ENCODE measurements at regions not wholly inside any gene's neighbourhood (a gene's known extent, or its start where the extent isn't known, plus 50 kb on each side); places are given as distances from the start of the nearest gene placed in this dataset.

- no peaks in the 10 kb centered on the region for H3K79me2 ChIP-seq (ENCODE audit: insufficient read depth, low read depth, low read length)
Measured at GRCh38 chr16:86924537-86924936, 346.2 kb downstream of the FOXL1 start.

DNA sequence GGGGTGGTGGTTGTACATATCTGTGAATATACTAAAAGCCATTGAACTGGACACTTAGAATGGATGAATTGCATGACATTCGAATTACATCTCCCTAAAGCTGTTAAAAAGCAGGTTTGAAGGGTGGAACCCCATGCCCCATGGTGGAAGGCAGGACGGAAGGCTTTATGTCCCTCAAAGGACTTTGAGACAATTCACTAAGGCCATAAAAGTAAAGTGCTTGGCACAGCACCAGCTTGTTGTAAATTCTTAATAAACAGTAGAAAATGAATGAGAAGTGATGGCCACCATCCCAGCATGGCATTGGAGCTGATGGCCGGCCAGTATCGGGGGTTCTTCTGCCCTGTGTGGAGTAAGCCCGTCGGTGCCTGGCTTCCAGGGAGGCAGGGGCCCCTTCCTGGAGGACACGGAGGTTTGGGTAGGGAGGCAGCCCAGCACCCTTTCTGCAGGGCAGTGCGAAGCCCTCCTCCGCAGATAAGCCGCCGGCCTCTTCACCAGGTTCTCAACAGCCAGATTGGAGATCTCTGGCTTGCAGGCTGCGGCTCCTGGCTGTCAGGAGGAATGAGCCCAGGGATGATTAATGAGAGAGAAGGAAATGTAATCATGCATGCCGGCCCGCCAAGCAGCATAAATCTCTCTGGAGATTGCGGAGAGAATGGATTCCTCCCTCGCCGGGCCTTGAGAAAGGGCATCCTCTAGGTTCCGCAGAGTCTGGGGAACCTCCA lies 346.9 kb downstream of the FOXL1 start:
- no peak overlapping the region for H3K4me2 ChIP-seq (ENCODE audit: low read length)
- no peaks in the 10 kb centered on the region for H4K20me1 ChIP-seq (ENCODE audit: insufficient read depth, low read length)
- no peak overlapping the region for H3K4me3 ChIP-seq (ENCODE audit: low read depth, low read length, poor library complexity, severe bottlenecking)
- H3K9me2 ChIP-seq (ENCODE audit: insufficient read depth, low read length), result no peaks in the 10 kb centered on the region
- TF ChIP-seq CTCF (conservative IDR thresholded peaks at IDR 0.05; ENCODE audit: low read length), result no peak
- no peaks in the 10 kb centered on the region for H3K9me3 ChIP-seq (ENCODE audit: low read length)
- no peaks in the 10 kb centered on the region for H3K4me1 ChIP-seq (ENCODE audit: insufficient read depth, low read length, poor library complexity, severe bottlenecking)
- no peaks in the 10 kb centered on the region for H3K36me3 ChIP-seq (ENCODE audit: insufficient read depth, low read length)
- H2AFZ ChIP-seq (ENCODE audit: low read length), result no peak overlapping the region
- no peaks in the 10 kb centered on the region for H3K79me2 ChIP-seq (ENCODE audit: insufficient read depth, low read depth, low read length)
- no peak for DNase-seq (ENCODE audit: low spot score)
- CTCF ChIA-PET (ENCODE audit: unreplicated experiment), result no interaction called here
- POLR2A ChIA-PET, result no interaction called here
- no peak overlapping the region for H3K27ac ChIP-seq (ENCODE audit: low read depth, low read length, poor library complexity, severe bottlenecking)
- intact Hi-C loops (cut with micrococcal nuclease; ENCODE audit: unreplicated experiment), result no loop called here
- no TSS peak for BruUV-seq (replicated peaks)

More at GRCh38 chr16:86924537-86924936, 346.2 kb downstream of the FOXL1 start:
- DNase-seq (ENCODE audit: low spot score), result no peak
- H3K36me3 ChIP-seq (ENCODE audit: insufficient read depth, low read length), result no peaks in the 10 kb centered on the region
- no peak overlapping the region for H3K4me2 ChIP-seq (ENCODE audit: low read length)
- POLR2A ChIA-PET, result no interaction called here
- H3K4me1 ChIP-seq (ENCODE audit: insufficient read depth, low read length, poor library complexity, severe bottlenecking), result no peaks in the 10 kb centered on the region
- no peak overlapping the region for H3K27ac ChIP-seq (ENCODE audit: low read depth, low read length, poor library complexity, severe bottlenecking)
- TF ChIP-seq CTCF (conservative IDR thresholded peaks at IDR 0.05; ENCODE audit: low read length) (no peak), EZH2phosphoT487 (IDR thresholded peaks at IDR 0.05; ENCODE audit: borderline replicate concordance, low read depth, low read length) (no peak)
- no TSS peak for BruUV-seq (replicated peaks)
- CTCF ChIA-PET (ENCODE audit: unreplicated experiment), result no interaction called here
- intact Hi-C loops (cut with micrococcal nuclease; ENCODE audit: unreplicated experiment), result no loop called here
- no peaks in the 10 kb centered on the region for H4K20me1 ChIP-seq (ENCODE audit: insufficient read depth, low read length)
- H3K9me3 ChIP-seq (ENCODE audit: low read length), result no peaks in the 10 kb centered on the region
- no peak overlapping the region for H3K4me3 ChIP-seq (ENCODE audit: low read depth, low read length, poor library complexity, severe bottlenecking)
- no peaks in the 10 kb centered on the region for H3K9me2 ChIP-seq (ENCODE audit: insufficient read depth, low read length)
- no peak overlapping the region for H2AFZ ChIP-seq (ENCODE audit: low read length)

DNA sequence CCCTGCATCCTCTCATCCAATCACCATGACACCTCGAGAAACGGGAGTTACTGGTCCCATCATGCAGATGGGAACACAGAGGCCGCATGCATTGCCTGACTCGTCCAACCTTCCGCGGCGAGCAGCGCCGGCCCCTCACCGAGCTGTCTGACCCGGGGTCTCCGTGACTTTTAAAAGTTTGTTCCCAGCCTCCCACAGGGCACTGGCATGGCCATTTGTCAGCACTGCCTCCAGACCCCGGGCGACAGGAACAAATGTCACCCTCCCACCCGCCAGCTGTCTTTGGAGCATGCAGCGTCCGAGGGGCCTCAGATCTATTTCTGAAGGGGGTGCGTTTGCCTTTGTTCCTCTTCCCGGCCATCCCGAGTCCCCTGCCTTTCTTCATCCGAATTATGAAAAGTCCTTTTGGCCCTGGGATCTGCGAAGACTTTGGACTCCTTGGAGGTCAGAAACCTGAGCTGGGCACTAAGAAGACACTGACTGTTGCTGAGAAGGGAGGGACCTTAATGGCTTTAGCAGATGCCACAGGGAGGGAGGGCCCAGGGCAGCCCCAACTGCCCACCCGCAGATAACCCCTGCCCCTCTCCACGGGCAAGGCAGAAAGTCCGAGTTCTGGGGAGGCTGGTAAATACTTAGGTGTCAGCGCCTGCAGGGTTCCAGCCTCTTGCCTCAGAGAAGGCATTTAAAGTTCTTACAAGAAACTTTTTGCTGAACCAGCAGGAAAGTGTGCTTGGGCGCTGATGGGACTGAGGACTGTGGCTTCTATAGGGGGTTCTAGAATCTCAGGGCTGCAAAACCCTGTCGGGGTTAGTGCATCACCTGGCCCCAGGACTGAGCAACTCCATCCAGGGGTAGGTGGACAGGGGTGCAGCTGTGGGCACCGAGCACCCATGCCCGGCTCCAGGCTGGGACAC lies 348.1 kb downstream of the FOXL1 start:
- Histone ChIP-seq H3K36me3 (ENCODE audit: insufficient read depth, low read length) (no peaks in the 10 kb centered on the region), H4K20me1 (ENCODE audit: insufficient read depth, low read length) (no peaks in the 10 kb centered on the region), H3K4me3 (ENCODE audit: low read depth, low read length, poor library complexity, severe bottlenecking) (no peak overlapping the region), H3K9me2 (ENCODE audit: insufficient read depth, low read length) (no peaks in the 10 kb centered on the region), H3K4me2 (ENCODE audit: low read length) (no peak overlapping the region), H2AFZ (ENCODE audit: low read length) (no peak overlapping the region), H3K4me1 (ENCODE audit: insufficient read depth, low read length, poor library complexity, severe bottlenecking) (no peaks in the 10 kb centered on the region), H3K9me3 (ENCODE audit: low read length) (no peaks in the 10 kb centered on the region), H3K79me2 (ENCODE audit: insufficient read depth, low read depth, low read length) (no peaks in the 10 kb centered on the region), H3K27ac (ENCODE audit: low read depth, low read length, poor library complexity, severe bottlenecking) (no peak overlapping the region)
- intact Hi-C loops (cut with micrococcal nuclease; ENCODE audit: unreplicated experiment), result no loop called here
- CTCF ChIA-PET (ENCODE audit: unreplicated experiment), result no interaction called here
- no TSS peak for BruUV-seq (replicated peaks)
- POLR2A ChIA-PET, result no interaction called here
- no peak for TF ChIP-seq EZH2phosphoT487 (IDR thresholded peaks at IDR 0.05; ENCODE audit: borderline replicate concordance, low read depth, low read length)
- no peak for TF ChIP-seq CTCF (conservative IDR thresholded peaks at IDR 0.05; ENCODE audit: low read length)
- DNase-seq (ENCODE audit: low spot score), result no peak

Measured in OCI-LY7 (cell line).